HG03139 (cell line): ENCODE measurements at regions not wholly inside any gene's neighbourhood (a gene's known extent, or its start where the extent isn't known, plus 50 kb on each side); places are given as distances from the start of the nearest gene placed in this dataset.

ENCODE experiments used
- ATAC-seq: cut with Tn5 transposase; IDR thresholded peaks from one replicate; pipeline ENCODE4 v1.9.1; 2021; ENCODE audit not compliant: unreplicated experiment

GRCh38 chr10:121291823-121292222 lies 306.4 kb downstream of the FGFR2 start:
- ATAC-seq, result no peak

GRCh38 chr10:121292321-121292720 lies 305.9 kb downstream of the FGFR2 start:
- ATAC-seq, result no peak

GRCh38 chr10:121293110-121293509 lies 305.1 kb downstream of the FGFR2 start:
- ATAC-seq, result no peak

GRCh38 chr10:121294630-121295029 lies 303.6 kb downstream of the FGFR2 start:
- ATAC-seq, result no peak

GRCh38 chr10:121296378-121296777 lies 301.9 kb downstream of the FGFR2 start:
- no peak for ATAC-seq

- no peak for ATAC-seq
These were observed 301.2 kb downstream of the FGFR2 start for GRCh38 chr10:121296881-121297585.

- ATAC-seq, result no peak
These were observed 297.5 kb downstream of the FGFR2 start for GRCh38 chr10:121300723-121301122.

GRCh38 chr10:121302541-121303180 lies 295.6 kb downstream of the FGFR2 start:
- ATAC-seq, result no peak

GRCh38 chr10:121303287-121303890 lies 294.9 kb downstream of the FGFR2 start:
- no peak for ATAC-seq

- no peak for ATAC-seq
These were observed 293.2 kb downstream of the FGFR2 start for GRCh38 chr10:121305066-121305465.

GRCh38 chr10:121306159-121306673 lies 292.0 kb downstream of the FGFR2 start:
- no peak for ATAC-seq

GRCh38 chr10:121307411-121307980 lies 290.7 kb downstream of the FGFR2 start:
- no peak for ATAC-seq

- ATAC-seq, result no peak
These were observed 290.2 kb downstream of the FGFR2 start for GRCh38 chr10:121308020-121308419.

GRCh38 chr10:121309164-121309563 lies 289.1 kb downstream of the FGFR2 start:
- ATAC-seq, result no peak

GRCh38 chr10:121310151-121310711 lies 288.0 kb downstream of the FGFR2 start:
- ATAC-seq, result no peak

- ATAC-seq, result no peak
These were observed 286.3 kb downstream of the FGFR2 start for GRCh38 chr10:121311812-121312443.

- no peak for ATAC-seq
These were observed 285.7 kb downstream of the FGFR2 start for GRCh38 chr10:121312587-121312986.

- ATAC-seq, result no peak
These were observed 284.9 kb downstream of the FGFR2 start for GRCh38 chr10:121313119-121313875.

- no peak for ATAC-seq
These were observed 281.8 kb downstream of the FGFR2 start for GRCh38 chr10:121316432-121316831.

- no peak for ATAC-seq
These were observed 280.9 kb downstream of the FGFR2 start for GRCh38 chr10:121317374-121317773.
